IMR-90 (cell line): ENCODE measurements at regions not wholly inside any gene's neighbourhood (a gene's known extent, or its start where the extent isn't known, plus 50 kb on each side); places are given as distances from the start of the nearest gene placed in this dataset.

Source experiments
- ATAC-seq: fragments of 200-7000 bp; cut with Tn5 transposase; 2 replicates; pipeline ENCODE4 v1.9.1; 2020; ENCODE audit warnings: low read depth, mild to moderate bottlenecking, moderate library complexity
- BruUV-seq: library from RNA; stranded (reverse); fragments of 400-500 nt; replicated peaks from 2 replicates; lab custom pipeline; 2021; lab: Mats Ljungman, UMichigan
- CTCF ChIA-PET: fragments of 300-600 bp; formaldehyde crosslinking; extraction: SDS; loops from one replicate; lab custom pipeline; 2021; ENCODE audit warnings: antibody characterized with exemption; lab: Yijun Ruan, JAX
- POLR2A ChIA-PET: fragments of 300-600 bp; sonication (Branson Sonifier 250); formaldehyde crosslinking; loops from one replicate; lab custom pipeline; 2022; ENCODE audit warnings: antibody characterized with exemption; ENCODE audit not compliant: unreplicated experiment; lab: Charles Lee
- DNase-seq: peaks from one replicate; pipeline ENCODE4 v3.0.0; 2013
- H2AFZ ChIP-seq: replicated peaks from 2 replicates; pipeline ENCODE3; 2013; ENCODE audit warnings: low read length, mild to moderate bottlenecking; ENCODE audit not compliant: poor library complexity
- H2AK5ac ChIP-seq: 2 replicates; pipeline ENCODE4 v1.6.1; 2013; ENCODE audit warnings: low read depth, low read length, inconsistent platforms
- H2AK9ac ChIP-seq: replicated peaks from 2 replicates; pipeline ENCODE3; 2013; ENCODE audit warnings: mild to moderate bottlenecking, low read depth, low read length, moderate library complexity; ENCODE audit not compliant: poor library complexity
- H2BK120ac ChIP-seq: 2 replicates; pipeline ENCODE4 v1.6.1; 2013; ENCODE audit warnings: low read depth, low read length, inconsistent platforms
- H2BK15ac ChIP-seq: 3 replicates; pipeline ENCODE4 v1.6.1; 2013; ENCODE audit warnings: low read depth, low read length, inconsistent platforms
- H2BK20ac ChIP-seq: 2 replicates; pipeline ENCODE4 v1.6.1; 2013; ENCODE audit warnings: low read depth, mild to moderate bottlenecking, inconsistent platforms, low read length, moderate library complexity
- H2BK5ac ChIP-seq: 2 replicates; pipeline ENCODE4 v1.6.1; 2013; ENCODE audit warnings: mild to moderate bottlenecking, low read depth, low read length, inconsistent platforms; ENCODE audit not compliant: poor library complexity, severe bottlenecking
- H3K14ac ChIP-seq: replicated peaks from 2 replicates; pipeline ENCODE4 v1.6.1; 2013; ENCODE audit warnings: low read depth, low read length, inconsistent platforms
- H3K18ac ChIP-seq: 2 replicates; pipeline ENCODE4 v1.6.1; 2013; ENCODE audit warnings: low read depth, low read length, control low read depth
- H3K23ac ChIP-seq: 2 replicates; pipeline ENCODE4 v1.6.1; 2013; ENCODE audit warnings: low read depth, low read length, inconsistent platforms
- H3K27ac ChIP-seq: 2 replicates; pipeline ENCODE4 v1.5.1; 2013; ENCODE audit warnings: mild to moderate bottlenecking, control low read depth, low read length; ENCODE audit not compliant: insufficient read depth
- H3K27me3 ChIP-seq: 2 replicates; pipeline ENCODE4 v1.6.1; 2013; ENCODE audit warnings: low read length; ENCODE audit not compliant: control insufficient read depth, insufficient read depth
- H3K36me3 ChIP-seq: 2 replicates; pipeline ENCODE4 v1.6.1; 2013; ENCODE audit warnings: low read length, mixed read lengths; ENCODE audit not compliant: control insufficient read depth, insufficient read depth
- H3K4ac ChIP-seq: 2 replicates; pipeline ENCODE4 v1.6.1; 2013; ENCODE audit warnings: low read depth, low read length, inconsistent platforms
- H3K4me1 ChIP-seq: 2 replicates; pipeline ENCODE4 v1.6.1; 2013; ENCODE audit warnings: low read length, mixed read lengths; ENCODE audit not compliant: control insufficient read depth, insufficient read depth
- H3K4me2 ChIP-seq: 2 replicates; pipeline ENCODE4 v1.6.1; 2013; ENCODE audit warnings: low read depth, mild to moderate bottlenecking, control low read depth, low read length, moderate library complexity
- H3K4me3 ChIP-seq: 2 replicates; pipeline ENCODE4 v1.5.1; 2013; ENCODE audit warnings: low read depth, mild to moderate bottlenecking, control low read depth, low read length, moderate library complexity; ENCODE audit not compliant: insufficient read depth
- H3K56ac ChIP-seq: 2 replicates; pipeline ENCODE4 v1.6.1; 2013; ENCODE audit warnings: low read length, inconsistent platforms; ENCODE audit not compliant: insufficient read depth; ENCODE audit errors: extremely low read depth
- H3K79me1 ChIP-seq, 2 experiments: 2 replicates each; pipeline ENCODE4 v1.6.1; 2013; ENCODE audit warnings: low read length in 2 of 2, inconsistent platforms in 1 of 2, low read depth in 1 of 2
- H3K9ac ChIP-seq: 2 replicates; pipeline ENCODE4 v1.6.1; 2013; ENCODE audit warnings: low read depth, low read length, control low read depth
- H3K9me1 ChIP-seq: 2 replicates; pipeline ENCODE4 v1.6.1; 2013; ENCODE audit warnings: low read length, inconsistent platforms; ENCODE audit not compliant: insufficient read depth
- H3K9me3 ChIP-seq: 2 replicates; pipeline ENCODE4 v1.6.1; 2013; ENCODE audit warnings: low read length; ENCODE audit not compliant: control insufficient read depth, insufficient read depth
- H4K20me1 ChIP-seq: 2 replicates; pipeline ENCODE4 v1.6.1; 2013; ENCODE audit warnings: low read length, inconsistent platforms; ENCODE audit not compliant: insufficient read depth
- H4K5ac ChIP-seq: 2 replicates; pipeline ENCODE4 v1.6.1; 2013; ENCODE audit warnings: mild to moderate bottlenecking, low read depth, low read length, control low read depth
- H4K8ac ChIP-seq, 2 experiments: 2 replicates each; pipeline ENCODE4 v1.6.1; 2013; ENCODE audit warnings: low read depth in 2 of 2, low read length in 2 of 2, control low read depth in 1 of 2, inconsistent platforms in 1 of 2
- H4K91ac ChIP-seq: 2 replicates; pipeline ENCODE4 v1.6.1; 2013; ENCODE audit warnings: low read depth, low read length, inconsistent platforms; ENCODE audit not compliant: insufficient read depth
- BHLHE40 ChIP-seq: fragments of 150-350 bp; IDR thresholded peaks from 2 replicates; pipeline ENCODE4 v1.6.1; 2016; ENCODE audit warnings: mild to moderate bottlenecking, low read depth, low read length
- CEBPB ChIP-seq: IDR thresholded peaks from 2 replicates; pipeline ENCODE4 v1.6.1; 2012; ENCODE audit warnings: low read depth, low read length, improper control_type of control experiment
- CHD1 ChIP-seq: IDR thresholded peaks from 2 replicates; pipeline ENCODE4 v1.6.1; 2012; ENCODE audit warnings: low read depth, low read length, improper control_type of control experiment
- FOS ChIP-seq: fragments of 150-350 bp; IDR thresholded peaks from 2 replicates; pipeline ENCODE4 v1.6.1; 2016; ENCODE audit warnings: low read depth, low read length
- MAFK ChIP-seq: IDR thresholded peaks from 2 replicates; pipeline ENCODE4 v1.6.1; 2012; ENCODE audit warnings: low read depth, low read length, improper control_type of control experiment
- MAZ ChIP-seq: IDR thresholded peaks from 2 replicates; pipeline ENCODE4 v1.6.1; 2012; ENCODE audit warnings: low read depth, mild to moderate bottlenecking, low read length, improper control_type of control experiment, moderate library complexity, borderline replicate concordance
- MXI1 ChIP-seq: IDR thresholded peaks from 2 replicates; pipeline ENCODE4 v1.6.1; 2012; ENCODE audit warnings: low read depth, mild to moderate bottlenecking, low read length, moderate library complexity, borderline replicate concordance
- NFE2L2 ChIP-seq: fragments of 150-350 bp; IDR thresholded peaks from 2 replicates; pipeline ENCODE4 v1.6.1; 2016; ENCODE audit warnings: low read depth, mild to moderate bottlenecking, low read length
- POLR2A ChIP-seq: IDR thresholded peaks from 2 replicates; pipeline ENCODE4 v1.6.1; 2012; ENCODE audit warnings: mild to moderate bottlenecking, low read depth, low read length
- RAD21 ChIP-seq: IDR thresholded peaks from 2 replicates; pipeline ENCODE4 v1.6.1; 2012; ENCODE audit warnings: low read length, improper control_type of control experiment
- RCOR1 ChIP-seq: IDR thresholded peaks from 2 replicates; pipeline ENCODE4 v1.6.1; 2012; ENCODE audit warnings: mild to moderate bottlenecking, low read length, improper control_type of control experiment; ENCODE audit not compliant: insufficient replicate concordance
- RFX5 ChIP-seq: IDR thresholded peaks from 2 replicates; pipeline ENCODE4 v1.8.0; 2012; ENCODE audit warnings: low read depth, mild to moderate bottlenecking, low read length, moderate library complexity
- SMC3 ChIP-seq: fragments of 150-350 bp; IDR thresholded peaks from 2 replicates; pipeline ENCODE4 v1.6.1; 2016; ENCODE audit warnings: low read depth, mild to moderate bottlenecking, antibody characterized with exemption, low read length, moderate library complexity
- WGBS, 2 experiments: methylation state at CpG; one replicate each; pipeline versions ENCODE4 v1.1.5 to v1.1.7; 2013; ENCODE audit warnings: missing lambda C conversion rate in 2 of 2; ENCODE audit not compliant: insufficient read length in 1 of 2; ENCODE audit errors: extremely low coverage in 2 of 2; 5-methylcytosine and 5-hydroxymethylcytosine counted together
- dilution Hi-C: fragments of 300-500 bp; cut with HindIII; formaldehyde crosslinking; loops from one replicate; pipeline ENCODE4 v1.14.3; 2018; ENCODE audit warnings: low sequenced_read_pairs; ENCODE audit not compliant: unreplicated experiment
- in situ Hi-C: fragments of 300-500 bp; cut with MboI; formaldehyde crosslinking; loops from 3 replicates; pipeline ENCODE4 v1.14.3; 2019; ENCODE audit warnings: low sequenced_read_pairs, inconsistent platforms, mixed read lengths
- intact Hi-C: fragments of 100-400 bp; cut with micrococcal nuclease; formaldehyde crosslinking; loops from 2 replicates; pipeline ENCODE4 v1.10.0; 2022
- TF ChIP-seq, protein P1 (sequence below): fragments of 150-350 bp; IDR thresholded peaks from 2 replicates; pipeline ENCODE4 v1.6.1; 2016; ENCODE audit warnings: low read depth, mild to moderate bottlenecking, low read length, moderate library complexity, borderline replicate concordance
- TF ChIP-seq, protein P2 (sequence below): fragments of 150-350 bp; IDR thresholded peaks from 2 replicates; pipeline ENCODE4 v1.6.1; 2017; ENCODE audit warnings: mild to moderate bottlenecking, antibody characterized with exemption, low read length, low read depth

DNA sequence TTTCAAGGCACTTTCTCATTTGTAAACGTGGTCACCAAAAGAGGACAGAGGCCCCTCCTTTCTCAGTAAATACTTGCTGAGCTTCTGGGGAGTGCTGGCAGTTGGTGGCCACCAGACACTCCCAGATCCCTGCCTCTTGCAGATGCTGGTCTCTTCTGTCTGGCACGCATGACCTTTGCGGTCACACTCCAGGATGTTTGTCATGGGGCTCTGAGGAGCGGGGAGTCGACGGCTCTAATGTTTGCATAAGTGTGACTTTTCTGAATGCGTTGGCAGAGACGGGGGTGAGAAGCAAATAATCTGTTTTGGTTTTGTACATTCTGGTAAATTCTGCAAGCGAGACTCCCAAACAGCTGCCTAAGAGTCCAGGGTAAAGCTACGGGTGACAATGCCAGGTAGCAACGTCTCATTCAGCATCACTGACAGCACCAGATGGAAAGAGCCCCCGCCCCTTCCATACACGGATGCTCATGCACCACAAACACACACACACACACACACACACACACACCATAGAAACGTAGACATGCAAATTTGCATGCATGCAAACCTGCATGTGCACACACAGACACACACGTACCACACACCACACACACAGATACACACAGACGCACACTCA, 101.1 kb downstream of the YTHDF1 start:
- dilution Hi-C loops, result no loop called here
- CTCF ChIA-PET, result no interaction called here
- Histone ChIP-seq H3K4me2 (no peak overlapping the region), H2AFZ (no peak overlapping the region), H3K9me1 (no peaks in the 10 kb centered on the region), H3K14ac (no peak overlapping the region), H2BK15ac (no peak overlapping the region), H3K23ac (no peak overlapping the region), H2BK5ac (no peak overlapping the region), H2BK20ac (no peak overlapping the region), H3K27ac (no peak overlapping the region), H2AK5ac (no peak overlapping the region), H4K91ac (no peak overlapping the region), H4K8ac (no peak overlapping the region), H3K4me1 (no peaks in the 10 kb centered on the region), H3K36me3 (no peaks in the 10 kb centered on the region), H3K56ac (no peak overlapping the region), H4K5ac (no peak overlapping the region), H3K4ac (no peak overlapping the region), H3K9me3 (no peaks in the 10 kb centered on the region; the same call in 1 of the 2 replicates), H2BK120ac (no peak overlapping the region), H3K18ac (no peak overlapping the region), H3K4me3 (no peak overlapping the region), H3K9ac (no peak overlapping the region), H3K27me3 (peaks cover 11% of the 10 kb centered on the region; the same call in 1 of the 2 replicates), H2AK9ac (no peak overlapping the region), H3K79me1 (no peaks in the 10 kb centered on the region), H4K20me1 (no peaks in the 10 kb centered on the region)
- in situ Hi-C loops, result no loop called here
- no peak for TF ChIP-seq FOS
- no peak for TF ChIP-seq RAD21
- TF ChIP-seq NFE2L2, result no peak
- TF ChIP-seq MAZ, result no peak
- no peak for TF ChIP-seq CHD1
- TF ChIP-seq BHLHE40, result no peak
- no peak for TF ChIP-seq SMC3
- no peak for TF ChIP-seq POLR2A
- no peak for TF ChIP-seq MAFK
- TF ChIP-seq CEBPB, result no peak
- no peak for TF ChIP-seq RFX5
- no peak for TF ChIP-seq MXI1
- no peak for TF ChIP-seq RCOR1
- TF ChIP-seq, protein P1, sequence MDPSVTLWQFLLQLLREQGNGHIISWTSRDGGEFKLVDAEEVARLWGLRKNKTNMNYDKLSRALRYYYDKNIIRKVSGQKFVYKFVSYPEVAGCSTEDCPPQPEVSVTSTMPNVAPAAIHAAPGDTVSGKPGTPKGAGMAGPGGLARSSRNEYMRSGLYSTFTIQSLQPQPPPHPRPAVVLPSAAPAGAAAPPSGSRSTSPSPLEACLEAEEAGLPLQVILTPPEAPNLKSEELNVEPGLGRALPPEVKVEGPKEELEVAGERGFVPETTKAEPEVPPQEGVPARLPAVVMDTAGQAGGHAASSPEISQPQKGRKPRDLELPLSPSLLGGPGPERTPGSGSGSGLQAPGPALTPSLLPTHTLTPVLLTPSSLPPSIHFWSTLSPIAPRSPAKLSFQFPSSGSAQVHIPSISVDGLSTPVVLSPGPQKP, result no peak
- TF ChIP-seq, protein P2, sequence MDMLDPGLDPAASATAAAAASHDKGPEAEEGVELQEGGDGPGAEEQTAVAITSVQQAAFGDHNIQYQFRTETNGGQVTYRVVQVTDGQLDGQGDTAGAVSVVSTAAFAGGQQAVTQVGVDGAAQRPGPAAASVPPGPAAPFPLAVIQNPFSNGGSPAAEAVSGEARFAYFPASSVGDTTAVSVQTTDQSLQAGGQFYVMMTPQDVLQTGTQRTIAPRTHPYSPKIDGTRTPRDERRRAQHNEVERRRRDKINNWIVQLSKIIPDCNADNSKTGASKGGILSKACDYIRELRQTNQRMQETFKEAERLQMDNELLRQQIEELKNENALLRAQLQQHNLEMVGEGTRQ, result no peak
- 62% methylated on average over 7 of the region's 16 CpGs; no CpG with 5 or more reads in 1 of the 2 experiments for WGBS, 2 experiments
- BruUV-seq, result no TSS peak
- no peak for ATAC-seq
- DNase-seq, result no peak
- POLR2A ChIA-PET, result no interaction called here
- intact Hi-C loops, result no loop called here
